A673 (cell line): ENCODE measurements at regions not wholly inside any gene's neighbourhood (a gene's known extent, or its start where the extent isn't known, plus 50 kb on each side); places are given as distances from the start of the nearest gene placed in this dataset.

Experiments
- CTCF ChIP-seq: fragments of 300-800, 200-600 bp; sonication (generic); conservative IDR thresholded peaks from 2 replicates; pipeline ENCODE4 v1.5.1; 2017; ENCODE audit warnings: low read depth, mild to moderate bottlenecking, antibody characterized with exemption, low read length, moderate library complexity, mixed read lengths
- EZH2 ChIP-seq: fragments of 200-600 bp; sonication (generic); IDR thresholded peaks from 2 replicates; pipeline ENCODE4 v1.6.1; 2017; ENCODE audit warnings: borderline replicate concordance, low read depth, mild to moderate bottlenecking, mixed read lengths, antibody characterized with exemption, low read length; ENCODE audit not compliant: poor library complexity, severe bottlenecking

DNA sequence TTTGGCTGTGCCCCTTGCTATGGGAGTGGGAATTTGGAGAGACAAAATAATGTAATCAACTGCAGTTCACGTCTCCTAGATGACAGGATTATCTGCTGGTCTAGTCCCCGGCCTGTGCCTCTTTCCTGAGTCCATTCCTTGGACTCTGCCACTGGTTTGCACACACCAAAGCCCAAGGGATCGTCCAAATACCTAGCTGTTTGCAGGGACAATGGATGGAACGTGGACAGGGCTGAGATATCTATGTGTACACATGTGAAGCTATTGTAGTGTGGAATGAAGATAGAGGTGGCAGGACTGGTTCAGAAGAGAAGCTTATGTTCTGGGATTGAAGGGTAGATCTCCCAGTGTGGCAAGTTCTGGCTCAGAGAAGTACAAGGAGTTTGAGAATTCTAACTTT is 198.3 kb upstream of the PITX2 start:
- TF ChIP-seq CTCF, result no peak
- no peak for TF ChIP-seq EZH2
